ENCODE measurements at regions not wholly inside any gene's neighbourhood (a gene's known extent, or its start where the extent isn't known, plus 50 kb on each side); places are given as distances from the start of the nearest gene placed in this dataset.
"Not testable (repeated sequence)": the region's sequence is repeated elsewhere in the genome, so short reads cannot be mapped to it uniquely, and the experiment has no call there.

- H3K36me3 Mint-ChIP-seq (ENCODE audit: low read depth): no peaks in the 10 kb centered on the region
- no peak overlapping the region for H3K4me3 Mint-ChIP-seq
- no peaks in the 10 kb centered on the region for H3K4me1 Mint-ChIP-seq (ENCODE audit: low read depth)
- no peak overlapping the region for H3K27ac Mint-ChIP-seq
- H3K9me3 Mint-ChIP-seq: no peaks in the 10 kb centered on the region
- no peaks in the 10 kb centered on the region for H3K27me3 Mint-ChIP-seq
- intact Hi-C loops (cut with micrococcal nuclease): no loop called here
These were observed 391.0 kb upstream of the CADM2 start for GRCh38 chr3:84567796-84568195.

DNA sequence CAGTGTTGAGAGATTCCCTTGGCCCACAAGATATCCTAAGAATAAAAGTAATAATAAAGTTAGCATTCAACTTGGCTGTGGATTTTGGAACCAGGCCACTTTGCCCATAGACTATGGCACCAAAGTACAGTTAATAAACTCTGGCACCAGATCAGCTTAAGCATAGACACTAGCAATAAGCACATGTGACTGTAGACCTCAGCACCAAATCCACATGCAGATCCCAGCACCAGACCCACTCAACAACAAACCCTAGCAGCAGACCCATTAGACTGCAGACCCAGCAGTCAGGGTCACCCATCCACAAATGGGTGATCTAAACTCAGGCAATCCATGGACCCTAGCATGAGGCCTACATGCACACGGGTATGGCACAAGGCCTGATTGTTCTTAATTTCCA lies 384.8 kb upstream of the CADM2 start:
- no peaks in the 10 kb centered on the region for H3K4me1 Mint-ChIP-seq (ENCODE audit: low read depth)
- H3K4me3 Mint-ChIP-seq: no peak overlapping the region
- H3K27me3 Mint-ChIP-seq: no peaks in the 10 kb centered on the region
- no peaks in the 10 kb centered on the region for H3K36me3 Mint-ChIP-seq (ENCODE audit: low read depth)
- intact Hi-C loops (cut with micrococcal nuclease): no loop called here
- H3K27ac Mint-ChIP-seq: no peak overlapping the region
- peaks cover 27% of the 10 kb centered on the region for H3K9me3 Mint-ChIP-seq

GRCh38 chr3:84586427-84586826 lies 372.4 kb upstream of the CADM2 start:
- no peak overlapping the region for H3K27ac Mint-ChIP-seq
- peaks cover 9% of the 10 kb centered on the region for H3K9me3 Mint-ChIP-seq
- H3K27me3 Mint-ChIP-seq: no peaks in the 10 kb centered on the region
- no peaks in the 10 kb centered on the region for H3K4me1 Mint-ChIP-seq (ENCODE audit: low read depth)
- no peak overlapping the region for H3K4me3 Mint-ChIP-seq
- H3K36me3 Mint-ChIP-seq (ENCODE audit: low read depth): no peaks in the 10 kb centered on the region
- intact Hi-C loops (cut with micrococcal nuclease): no loop called here

GRCh38 chr3:84600703-84601225 lies 358.0 kb upstream of the CADM2 start:
- Mint-ChIP-seq H3K9me3 (no peaks in the 10 kb centered on the region), H3K4me1 (ENCODE audit: low read depth) (no peaks in the 10 kb centered on the region), H3K27ac (no peak overlapping the region), H3K27me3 (no peaks in the 10 kb centered on the region), H3K4me3 (no peak overlapping the region), H3K36me3 (ENCODE audit: low read depth) (no peaks in the 10 kb centered on the region)
- intact Hi-C loops (cut with micrococcal nuclease): no loop called here

- intact Hi-C loops (cut with micrococcal nuclease): no loop called here
- H3K4me3 Mint-ChIP-seq: no peak overlapping the region
- H3K27ac Mint-ChIP-seq: no peak overlapping the region
These were observed 357.5 kb upstream of the CADM2 start for GRCh38 chr3:84601303-84601702.

DNA sequence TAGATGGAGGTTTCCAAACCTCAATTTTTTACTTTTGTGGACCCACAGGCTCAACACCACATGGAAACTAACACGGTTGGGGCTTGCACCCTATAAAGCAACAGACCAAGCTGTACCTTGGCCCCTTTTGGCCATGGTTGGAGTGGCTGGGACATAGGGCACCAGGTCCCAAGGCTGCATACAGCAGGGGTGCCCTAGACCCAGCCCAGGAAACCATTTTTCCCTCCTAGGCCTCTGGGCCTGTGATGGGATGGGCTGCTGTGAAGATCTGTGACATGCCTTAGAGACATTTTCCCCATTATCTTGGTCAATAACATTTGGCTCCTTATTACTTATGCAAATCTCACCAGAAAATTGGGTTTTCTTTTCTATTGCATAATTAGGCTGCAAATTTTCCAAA lies 337.0 kb upstream of the CADM2 start:
- H3K4me3 Mint-ChIP-seq: no peak overlapping the region
- no peaks in the 10 kb centered on the region for H3K27me3 Mint-ChIP-seq
- no peaks in the 10 kb centered on the region for H3K36me3 Mint-ChIP-seq (ENCODE audit: low read depth)
- intact Hi-C loops (cut with micrococcal nuclease): no loop called here
- H3K9me3 Mint-ChIP-seq: peaks cover 20% of the 10 kb centered on the region
- H3K27ac Mint-ChIP-seq: no peak overlapping the region
- H3K4me1 Mint-ChIP-seq (ENCODE audit: low read depth): no peaks in the 10 kb centered on the region

More at GRCh38 chr3:84601303-84601702, 357.5 kb upstream of the CADM2 start:
- H3K27me3 Mint-ChIP-seq: no peaks in the 10 kb centered on the region
- no peaks in the 10 kb centered on the region for H3K36me3 Mint-ChIP-seq (ENCODE audit: low read depth)
- no peaks in the 10 kb centered on the region for H3K4me1 Mint-ChIP-seq (ENCODE audit: low read depth)
- H3K9me3 Mint-ChIP-seq: no peaks in the 10 kb centered on the region

GRCh38 chr3:84634668-84635067 lies 324.1 kb upstream of the CADM2 start:
- intact Hi-C loops (cut with micrococcal nuclease): no loop called here
- H3K9me3 Mint-ChIP-seq: peaks cover 14% of the 10 kb centered on the region
- no peaks in the 10 kb centered on the region for H3K4me1 Mint-ChIP-seq (ENCODE audit: low read depth)
- no peak overlapping the region for H3K4me3 Mint-ChIP-seq
- H3K27me3 Mint-ChIP-seq: no peaks in the 10 kb centered on the region
- no peaks in the 10 kb centered on the region for H3K36me3 Mint-ChIP-seq (ENCODE audit: low read depth)
- no peak overlapping the region for H3K27ac Mint-ChIP-seq

- no peak overlapping the region for H3K27ac Mint-ChIP-seq
- H3K9me3 Mint-ChIP-seq: peaks cover 15% of the 10 kb centered on the region
- no peak overlapping the region for H3K4me3 Mint-ChIP-seq
- no peaks in the 10 kb centered on the region for H3K4me1 Mint-ChIP-seq (ENCODE audit: low read depth)
- intact Hi-C loops (cut with micrococcal nuclease): no loop called here
- H3K36me3 Mint-ChIP-seq (ENCODE audit: low read depth): no peaks in the 10 kb centered on the region
- H3K27me3 Mint-ChIP-seq: no peaks in the 10 kb centered on the region
These were observed 321.5 kb upstream of the CADM2 start for GRCh38 chr3:84637272-84637671.

DNA sequence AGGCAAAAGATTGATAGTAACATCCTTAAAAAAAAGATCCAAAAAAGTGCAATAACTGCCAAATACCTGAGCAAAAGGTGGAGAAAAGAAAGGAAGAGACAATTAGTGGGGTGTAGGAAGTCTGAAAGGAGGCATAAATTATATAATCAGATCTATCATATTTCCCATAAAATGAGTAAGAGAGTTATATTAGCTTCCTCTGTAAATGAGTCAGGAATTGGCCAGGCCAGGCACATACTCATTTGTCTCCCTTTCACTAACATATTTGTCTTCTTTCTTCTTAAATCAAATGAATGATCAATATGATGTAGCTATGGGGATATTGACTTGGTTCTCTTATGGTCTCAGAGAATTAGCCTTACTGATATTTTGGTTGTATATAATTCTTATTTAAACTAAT lies 292.3 kb upstream of the CADM2 start:
- Mint-ChIP-seq H3K4me3 (no peak overlapping the region), H3K27me3 (no peaks in the 10 kb centered on the region), H3K4me1 (ENCODE audit: low read depth) (no peaks in the 10 kb centered on the region), H3K27ac (no peak overlapping the region), H3K36me3 (ENCODE audit: low read depth) (no peaks in the 10 kb centered on the region), H3K9me3 (no peaks in the 10 kb centered on the region)
- intact Hi-C loops (cut with micrococcal nuclease): no loop called here

DNA sequence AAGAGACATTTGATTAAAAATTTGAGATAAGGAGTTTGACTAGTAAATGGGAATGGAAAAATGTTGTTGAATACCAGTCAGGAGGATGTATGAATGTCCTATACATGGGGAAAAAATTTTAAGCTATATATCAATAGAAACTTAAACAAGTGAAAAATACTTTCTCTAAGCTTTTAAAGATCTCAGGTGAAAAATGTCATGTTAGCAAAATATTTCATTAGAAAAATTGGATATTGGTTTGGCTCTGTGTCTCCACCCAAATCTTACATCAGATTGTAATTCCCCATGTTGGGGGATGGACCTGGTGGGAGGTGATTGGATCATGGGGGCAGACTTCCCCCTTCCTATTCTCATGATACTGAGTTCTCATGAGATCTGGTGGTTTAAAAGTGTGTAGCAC lies 279.6 kb upstream of the CADM2 start:
- Mint-ChIP-seq H3K36me3 (ENCODE audit: low read depth) (no peaks in the 10 kb centered on the region), H3K4me1 (ENCODE audit: low read depth) (no peaks in the 10 kb centered on the region), H3K27ac (no peak overlapping the region), H3K4me3 (no peak overlapping the region), H3K9me3 (peaks cover 15% of the 10 kb centered on the region), H3K27me3 (no peaks in the 10 kb centered on the region)
- intact Hi-C loops (cut with micrococcal nuclease): no loop called here

DNA sequence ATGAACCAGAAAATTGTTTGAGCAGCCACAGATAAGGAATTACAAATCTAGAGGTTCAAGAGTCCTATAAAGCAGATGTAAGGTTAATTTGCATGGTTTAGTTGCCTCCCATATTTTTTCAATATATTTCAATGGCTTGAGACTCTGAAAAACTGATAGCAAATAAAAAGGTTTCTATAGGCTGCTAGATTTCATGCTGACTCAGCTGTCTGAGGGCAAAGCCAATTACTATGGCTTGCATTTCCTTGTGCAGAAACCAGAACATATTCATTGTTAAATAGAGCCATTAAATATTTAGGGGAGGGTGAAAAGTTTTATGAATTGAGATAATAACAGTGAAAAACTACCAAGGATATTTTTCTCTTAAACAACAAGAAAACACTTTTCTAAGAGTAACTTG lies 278.1 kb upstream of the CADM2 start:
- intact Hi-C loops (cut with micrococcal nuclease): no loop called here
- no peaks in the 10 kb centered on the region for H3K27me3 Mint-ChIP-seq
- H3K27ac Mint-ChIP-seq: no peak overlapping the region
- no peaks in the 10 kb centered on the region for H3K36me3 Mint-ChIP-seq (ENCODE audit: low read depth)
- no peak overlapping the region for H3K4me3 Mint-ChIP-seq
- H3K4me1 Mint-ChIP-seq (ENCODE audit: low read depth): no peaks in the 10 kb centered on the region
- H3K9me3 Mint-ChIP-seq: peaks cover 15% of the 10 kb centered on the region

- H3K36me3 Mint-ChIP-seq (ENCODE audit: low read depth): no peaks in the 10 kb centered on the region
- H3K9me3 Mint-ChIP-seq: peaks cover 14% of the 10 kb centered on the region
- H3K27ac Mint-ChIP-seq: no peak overlapping the region
- no peaks in the 10 kb centered on the region for H3K4me1 Mint-ChIP-seq (ENCODE audit: low read depth)
- H3K4me3 Mint-ChIP-seq: no peak overlapping the region
- H3K27me3 Mint-ChIP-seq: peaks cover 4% of the 10 kb centered on the region
- intact Hi-C loops (cut with micrococcal nuclease): no loop called here
These were observed 275.3 kb upstream of the CADM2 start for GRCh38 chr3:84683493-84683892.

- Mint-ChIP-seq H3K27me3 (peaks cover 4% of the 10 kb centered on the region), H3K36me3 (ENCODE audit: low read depth) (no peaks in the 10 kb centered on the region), H3K9me3 (no peaks in the 10 kb centered on the region), H3K27ac (no peak overlapping the region), H3K4me3 (no peak overlapping the region), H3K4me1 (ENCODE audit: low read depth) (no peaks in the 10 kb centered on the region)
- intact Hi-C loops (cut with micrococcal nuclease): no loop called here
These were observed 273.3 kb upstream of the CADM2 start for GRCh38 chr3:84685467-84685866.

DNA sequence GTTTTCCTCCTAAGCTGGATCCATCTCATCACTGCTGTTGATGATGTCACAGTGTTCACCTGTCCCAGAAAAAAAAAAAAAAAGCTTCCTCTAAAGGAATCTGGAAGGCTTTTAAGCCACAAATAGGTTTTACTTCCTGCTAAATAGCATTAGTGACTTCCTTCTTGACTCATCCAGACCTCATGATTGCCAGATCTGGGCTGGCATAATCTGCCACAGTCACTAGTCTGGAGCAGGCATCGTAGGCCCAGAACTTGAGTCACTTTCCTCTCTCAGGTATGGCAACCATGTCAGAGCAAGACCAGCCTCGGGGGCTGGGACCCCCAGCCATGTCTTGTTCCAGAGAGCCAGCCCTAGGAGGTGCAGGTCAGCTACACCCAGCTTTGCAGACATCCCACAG lies 266.5 kb upstream of the CADM2 start:
- H3K36me3 Mint-ChIP-seq (ENCODE audit: low read depth): no peaks in the 10 kb centered on the region
- H3K27me3 Mint-ChIP-seq: peaks cover 8% of the 10 kb centered on the region
- peaks cover 5% of the 10 kb centered on the region for H3K4me1 Mint-ChIP-seq (ENCODE audit: low read depth)
- no peak overlapping the region for H3K4me3 Mint-ChIP-seq
- H3K9me3 Mint-ChIP-seq: no peaks in the 10 kb centered on the region
- no peak overlapping the region for H3K27ac Mint-ChIP-seq
- intact Hi-C loops (cut with micrococcal nuclease): no loop called here

DNA sequence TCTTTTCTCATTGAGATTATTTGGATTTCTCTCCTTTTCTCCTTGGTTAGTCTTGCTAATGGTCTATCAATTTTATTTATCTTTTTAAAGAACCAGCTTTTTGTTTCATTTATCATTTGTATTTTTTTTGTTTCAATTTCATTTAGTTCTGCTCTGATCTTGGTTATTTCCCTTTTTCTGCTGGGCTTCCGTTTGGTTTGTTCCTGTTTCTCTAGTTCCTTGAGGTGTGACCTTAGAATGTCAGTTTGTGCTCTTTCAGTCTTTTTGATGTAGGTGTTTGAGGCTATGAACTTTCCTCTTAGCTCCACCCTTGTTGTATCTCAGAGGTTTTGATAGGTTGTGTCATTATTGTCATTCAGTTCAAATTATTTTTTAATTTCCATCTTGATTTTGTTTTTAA lies 248.5 kb upstream of the CADM2 start:
- H3K36me3 Mint-ChIP-seq (ENCODE audit: low read depth); intact Hi-C loops (cut with micrococcal nuclease); H3K27me3 Mint-ChIP-seq: not testable (repeated sequence)
- H3K9me3 Mint-ChIP-seq: peaks cover 29% of the 10 kb centered on the region
- H3K4me1 Mint-ChIP-seq (ENCODE audit: low read depth): peaks cover 37% of the 10 kb centered on the region
- peak overlapping the region; percentile 52 for H3K27ac Mint-ChIP-seq
- H3K4me3 Mint-ChIP-seq: peak overlapping the region; percentile 30

All from dendritic cell treated with granulocyte-macrophage colony-stimulating factor and Interleukin-4, amounts not matched to agents 40 ng/mL and 50 ng/mL, for 4 days (primary cell).